H1 (cell line): ENCODE measurements at regions not wholly inside any gene's neighbourhood (a gene's known extent, or its start where the extent isn't known, plus 50 kb on each side); places are given as distances from the start of the nearest gene placed in this dataset.

Source experiments
- ATF3 ChIP-seq: IDR thresholded peaks from 2 replicates; pipeline ENCODE4 v1.6.1; 2011; ENCODE audit warnings: low read depth, mild to moderate bottlenecking, low read length; ENCODE audit not compliant: insufficient read depth
- EZH2 ChIP-seq: fragments of 200-600 bp; sonication (generic); IDR thresholded peaks from 2 replicates; pipeline ENCODE4 v1.7.1; 2012; ENCODE audit warnings: low read depth, mild to moderate bottlenecking, moderate library complexity, low read length, inconsistent platforms; ENCODE audit not compliant: severe bottlenecking
- GABPA ChIP-seq: IDR thresholded peaks from 2 replicates; pipeline ENCODE4 v1.6.1; 2011; ENCODE audit warnings: mild to moderate bottlenecking, low read length, moderate library complexity, borderline replicate concordance; ENCODE audit not compliant: insufficient read depth
- SAP30 ChIP-seq: fragments of 300-600 bp; sonication (generic); IDR thresholded peaks from 2 replicates; pipeline ENCODE4 v1.7.1; 2012; ENCODE audit warnings: low read length, moderate library complexity, mild to moderate bottlenecking, inconsistent platforms; ENCODE audit not compliant: insufficient read depth, insufficient replicate concordance

DNA sequence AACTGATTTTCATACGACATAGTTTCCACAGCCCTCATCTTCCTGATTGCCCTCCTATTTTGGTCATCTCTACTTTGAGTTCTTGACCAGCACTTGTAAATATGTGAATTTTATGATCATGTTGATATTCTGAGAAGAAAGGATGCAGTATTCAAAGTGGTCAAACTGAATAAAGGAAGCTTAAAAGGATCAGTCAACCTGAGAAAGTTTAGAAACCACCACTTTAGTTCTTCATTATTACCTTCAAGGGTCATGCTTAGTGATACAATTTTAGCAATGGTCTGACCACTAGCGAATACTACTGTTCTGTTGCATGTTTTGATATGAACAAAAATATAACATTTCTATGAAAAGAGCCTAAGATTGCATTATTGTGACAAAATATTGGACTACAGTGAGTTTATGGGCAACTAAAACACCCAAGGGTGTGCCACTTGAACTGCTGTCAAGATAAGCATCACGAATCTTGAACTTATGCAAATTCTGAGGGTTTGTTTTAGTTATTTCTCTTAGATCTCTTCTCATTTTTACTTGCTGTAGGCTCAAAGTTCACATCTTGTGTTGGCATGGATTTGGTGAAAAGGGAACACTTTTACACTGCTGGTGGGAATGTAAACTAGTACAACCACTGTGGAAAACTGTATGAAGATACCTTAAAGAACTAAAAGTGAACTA is 247.7 kb downstream of the IPMK start (continued):
- TF ChIP-seq GABPA: no peak
- no peak for TF ChIP-seq SAP30
- TF ChIP-seq EZH2: no peak
- TF ChIP-seq ATF3: no peak
